Neural progenitor cell (in vitro differentiated cells): ENCODE measurements at regions not wholly inside any gene's neighbourhood (a gene's known extent, or its start where the extent isn't known, plus 50 kb on each side); places are given as distances from the start of the nearest gene placed in this dataset.

Experiments used
- EZH2 ChIP-seq: fragments of 200-600 bp; sonication (generic); IDR thresholded peaks from 2 replicates; pipeline ENCODE4 v1.6.1; 2017; ENCODE audit warnings: antibody characterized with exemption, mild to moderate bottlenecking, moderate library complexity
- TF ChIP-seq, protein P1 (sequence below): fragments of 200-600 bp; sonication (generic); IDR thresholded peaks from 2 replicates; pipeline ENCODE4 v1.5.1; 2017; ENCODE audit warnings: antibody characterized with exemption, mild to moderate bottlenecking

DNA sequence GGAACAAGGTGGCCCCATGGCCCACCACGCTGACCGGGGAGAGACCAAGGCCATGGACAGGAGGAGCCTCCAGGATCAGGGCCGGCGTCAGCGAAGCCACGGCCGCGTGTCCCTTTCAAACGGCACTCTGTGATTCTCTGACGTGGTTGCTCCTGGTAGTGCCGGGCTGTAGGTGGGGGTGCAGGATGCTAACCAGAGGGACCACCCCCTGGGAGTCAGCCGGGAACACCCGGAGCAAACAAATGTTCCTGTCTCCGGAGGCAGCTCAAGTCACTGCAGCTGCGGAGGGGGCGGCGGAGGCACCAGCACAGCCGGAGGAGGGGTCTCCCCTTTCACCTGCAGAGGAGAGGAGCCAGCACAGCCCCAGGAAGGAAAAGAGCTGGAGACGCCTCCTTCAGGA, 750.6 kb upstream of the SALL3 start:
- TF ChIP-seq EZH2: no peak
- TF ChIP-seq, protein P1, sequence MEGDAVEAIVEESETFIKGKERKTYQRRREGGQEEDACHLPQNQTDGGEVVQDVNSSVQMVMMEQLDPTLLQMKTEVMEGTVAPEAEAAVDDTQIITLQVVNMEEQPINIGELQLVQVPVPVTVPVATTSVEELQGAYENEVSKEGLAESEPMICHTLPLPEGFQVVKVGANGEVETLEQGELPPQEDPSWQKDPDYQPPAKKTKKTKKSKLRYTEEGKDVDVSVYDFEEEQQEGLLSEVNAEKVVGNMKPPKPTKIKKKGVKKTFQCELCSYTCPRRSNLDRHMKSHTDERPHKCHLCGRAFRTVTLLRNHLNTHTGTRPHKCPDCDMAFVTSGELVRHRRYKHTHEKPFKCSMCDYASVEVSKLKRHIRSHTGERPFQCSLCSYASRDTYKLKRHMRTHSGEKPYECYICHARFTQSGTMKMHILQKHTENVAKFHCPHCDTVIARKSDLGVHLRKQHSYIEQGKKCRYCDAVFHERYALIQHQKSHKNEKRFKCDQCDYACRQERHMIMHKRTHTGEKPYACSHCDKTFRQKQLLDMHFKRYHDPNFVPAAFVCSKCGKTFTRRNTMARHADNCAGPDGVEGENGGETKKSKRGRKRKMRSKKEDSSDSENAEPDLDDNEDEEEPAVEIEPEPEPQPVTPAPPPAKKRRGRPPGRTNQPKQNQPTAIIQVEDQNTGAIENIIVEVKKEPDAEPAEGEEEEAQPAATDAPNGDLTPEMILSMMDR: no peak
